K562 (cell line): ENCODE measurements at regions not wholly inside any gene's neighbourhood (a gene's known extent, or its start where the extent isn't known, plus 50 kb on each side); places are given as distances from the start of the nearest gene placed in this dataset.

Source experiments
- ATAC-seq: fragments of 200-7000 bp; cut with Tn5 transposase; 3 replicates; pipeline ENCODE4 v1.9.1; 2020; ENCODE audit warnings: moderate library complexity
- BruUV-seq: library from RNA; stranded (reverse); fragments of 400-500 nt; replicated peaks from 2 replicates; lab custom pipeline; 2021; lab: Mats Ljungman, UMichigan
- CTCF ChIA-PET: fragments of 300-600 bp; formaldehyde crosslinking; extraction: SDS; loops from one replicate; lab custom pipeline; 2021; ENCODE audit warnings: low intra/inter-chr PET ratio; lab: Yijun Ruan, JAX
- POLR2A ChIA-PET: fragments of 300-600, 350-650 bp; sonication (Branson Sonifier 250); formaldehyde crosslinking; extraction: SDS; loops from one replicate; lab custom pipeline; 2021; ENCODE audit warnings: antibody characterized with exemption, inconsistent platforms; lab: Yijun Ruan, JAX
- DNase-seq, 4 experiments: peaks; one replicate each; pipeline versions ENCODE4 v3.0.0 to v3.0.0-alpha.2; 2011 to 2018; ENCODE audit warnings: low spot score in 3 of 4, mixed read lengths in 3 of 4; ENCODE audit errors: extremely low read depth in 1 of 4
- FAIRE-seq: peaks from 2 replicates; lab custom pipeline; 2011; peaks lifted over from hg19 to GRCh38; lab: Jason Lieb, UNC
- H2AFZ ChIP-seq: 2 replicates; pipeline ENCODE4 v1.6.0; 2011; ENCODE audit warnings: low read depth, low read length, control low read depth, inconsistent platforms
- H3K27ac ChIP-seq: fragments of 200-600 bp; 3 replicates; pipeline ENCODE4 v1.8.0; 2011; ENCODE audit warnings: low read depth, mild to moderate bottlenecking, control low read depth, inconsistent platforms, low read length, moderate library complexity, mixed read lengths; ENCODE audit errors: extremely low read depth
- H3K27me3 ChIP-seq, 2 experiments: fragments of 300-600 bp in 1 of 2; 2 replicates in 1 of 2; 3 replicates in 1 of 2; pipeline versions ENCODE4 v1.6.0 to v1.8.0; 2011; ENCODE audit warnings: inconsistent platforms in 2 of 2, low read length in 2 of 2, mild to moderate bottlenecking in 1 of 2, mixed read lengths in 1 of 2, moderate library complexity in 1 of 2; ENCODE audit not compliant: control insufficient read depth in 2 of 2, insufficient read depth in 2 of 2
- H3K36me3 ChIP-seq: fragments of 300-600 bp; 3 replicates; pipeline ENCODE4 v1.8.0; 2011; ENCODE audit warnings: mild to moderate bottlenecking, low read length, inconsistent platforms; ENCODE audit not compliant: control insufficient read depth, insufficient read depth
- H3K4me1 ChIP-seq, 2 experiments: fragments of 200-600 bp in 1 of 2; replicated peaks in 1 of 2; 2 replicates in 1 of 2; 3 replicates in 1 of 2; pipeline versions ENCODE4 v1.5.1 to v1.8.0; 2011; ENCODE audit warnings: inconsistent platforms in 2 of 2, low read length in 2 of 2, mild to moderate bottlenecking in 1 of 2, mixed read lengths in 1 of 2, moderate library complexity in 1 of 2; ENCODE audit not compliant: control insufficient read depth in 2 of 2, insufficient read depth in 2 of 2
- H3K4me2 ChIP-seq: 2 replicates; pipeline ENCODE4 v1.6.1; 2011; ENCODE audit warnings: low read length, control low read depth, inconsistent platforms, mixed read lengths; ENCODE audit not compliant: insufficient read depth
- H3K4me3 ChIP-seq: fragments of 200-600 bp; sonication (generic), shearing (Covaris generic); 2 replicates; pipeline ENCODE4 v1.5.1; 2016; ENCODE audit warnings: control low read depth, inconsistent platforms
- H3K79me2 ChIP-seq: fragments of 200-600 bp; 3 replicates; pipeline ENCODE4 v1.8.0; 2011; ENCODE audit warnings: low read length, inconsistent platforms; ENCODE audit not compliant: control insufficient read depth, insufficient read depth
- H3K9ac ChIP-seq, 2 experiments: 2 replicates each; pipeline versions ENCODE4 v1.6.0 to v1.6.1; 2011; ENCODE audit warnings: low read depth in 2 of 2, low read length in 2 of 2, control low read depth in 1 of 2, inconsistent platforms in 1 of 2, mild to moderate bottlenecking in 1 of 2, mixed read lengths in 1 of 2; ENCODE audit not compliant: insufficient read depth in 1 of 2
- H3K9me1 ChIP-seq: one replicate; pipeline ENCODE4 v1.6.0; 2011; ENCODE audit warnings: inconsistent platforms, mild to moderate bottlenecking, low read length, moderate library complexity; ENCODE audit not compliant: control insufficient read depth, insufficient read depth
- H3K9me3 ChIP-seq: replicated peaks from 2 replicates; pipeline ENCODE4 v1.5.1; 2011; ENCODE audit warnings: low read depth, low read length, inconsistent platforms; ENCODE audit not compliant: control insufficient read depth, insufficient read depth
- H4K20me1 ChIP-seq: replicated peaks from 2 replicates; pipeline ENCODE4 v1.6.1; 2011; ENCODE audit warnings: low read length, inconsistent platforms, mixed read lengths; ENCODE audit not compliant: control insufficient read depth, insufficient read depth
- CREM ChIP-seq: IDR thresholded peaks from 2 replicates; pipeline ENCODE4 v1.6.1; 2014; ENCODE audit warnings: antibody characterized with exemption, low read depth
- CUX1 ChIP-seq: fragments of 200-800 bp; sonication (Bioruptor generic); IDR thresholded peaks from 2 replicates; pipeline ENCODE4 v1.6.1; 2016; ENCODE audit warnings: missing genetic modification characterization, missing compliant biosample characterization
- JUND ChIP-seq, 2 experiments: IDR thresholded peaks; 2 replicates in 1 of 2; 3 replicates in 1 of 2; pipeline ENCODE4 v1.6.1; 2011; ENCODE audit warnings: borderline replicate concordance in 2 of 2, low read depth in 2 of 2, low read length in 2 of 2, improper control_type of control experiment in 1 of 2, missing biosample characterization in 1 of 2, missing genetic modification characterization in 1 of 2, missing genetic modification reagents in 1 of 2
- PHF21A ChIP-seq: fragments of 450-650 bp; IDR thresholded peaks from 2 replicates; pipeline ENCODE4 v1.6.1; 2017; ENCODE audit warnings: low read depth, borderline replicate concordance
- ZNF316 ChIP-seq: fragments of 450-650 bp; IDR thresholded peaks from 2 replicates; pipeline ENCODE4 v1.6.1; 2016
- ZNF609 ChIP-seq: sonication (generic); formaldehyde crosslinking; IDR thresholded peaks from 2 replicates; pipeline ENCODE4 v1.8.1; 2023; ENCODE audit warnings: missing genetic modification reagents, mild to moderate bottlenecking, borderline replicate concordance
- ZNF785 ChIP-seq: fragments of 250-450 bp; sonication (Bioruptor Pico); IDR thresholded peaks from 2 replicates; pipeline ENCODE4 v1.4.0; 2020; ENCODE audit warnings: mild to moderate bottlenecking
- WGBS: fragments of 100-300 bp; shearing (Covaris generic); methylation state at CpG from one replicate; pipeline ENCODE4 v1.1.6; 2016; ENCODE audit warnings: low coverage, mixed read lengths; ENCODE audit not compliant: insufficient coverage; ENCODE audit errors: missing lambda C conversion rate; 5-methylcytosine and 5-hydroxymethylcytosine counted together
- in situ Hi-C: fragments of 300-500 bp; cut with MboI; formaldehyde crosslinking; loops from 4 replicates; pipeline ENCODE4 v1.15.0; 2018; ENCODE audit warnings: inconsistent platforms, mixed read lengths
- intact Hi-C: fragments of 100-400 bp; cut with micrococcal nuclease; formaldehyde crosslinking; loops from 2 replicates; pipeline ENCODE4 v1.14.2; 2022
- TF ChIP-seq, protein P1 (sequence below): fragments of 450-650 bp; conservative IDR thresholded peaks from 2 replicates; pipeline ENCODE4 v1.6.1; 2016; ENCODE audit warnings: missing genetic modification characterization, low read depth, mild to moderate bottlenecking, missing compliant biosample characterization, moderate library complexity

DNA sequence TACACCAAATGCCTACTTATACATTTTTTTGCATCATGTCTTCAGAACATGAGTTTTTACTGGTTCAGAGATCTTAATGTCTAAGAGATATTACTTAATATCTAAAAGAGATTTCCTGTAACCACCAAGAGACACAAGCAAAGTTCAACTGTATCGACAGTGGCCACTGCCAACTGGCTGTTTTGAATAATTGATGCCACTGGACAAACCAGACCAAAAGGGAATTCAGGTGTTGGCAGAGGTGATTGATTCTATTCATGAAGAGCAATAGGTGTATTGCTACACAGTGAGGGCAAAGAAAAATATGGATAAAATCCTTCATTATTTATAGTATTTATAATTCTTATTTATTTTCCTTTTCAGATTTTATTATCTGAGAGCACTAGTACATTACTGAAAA lies 58.5 kb upstream of the ANKRD17 start (continued):
- TF ChIP-seq ZNF609 (CRISPR knock-in tag), result no peak

DNA sequence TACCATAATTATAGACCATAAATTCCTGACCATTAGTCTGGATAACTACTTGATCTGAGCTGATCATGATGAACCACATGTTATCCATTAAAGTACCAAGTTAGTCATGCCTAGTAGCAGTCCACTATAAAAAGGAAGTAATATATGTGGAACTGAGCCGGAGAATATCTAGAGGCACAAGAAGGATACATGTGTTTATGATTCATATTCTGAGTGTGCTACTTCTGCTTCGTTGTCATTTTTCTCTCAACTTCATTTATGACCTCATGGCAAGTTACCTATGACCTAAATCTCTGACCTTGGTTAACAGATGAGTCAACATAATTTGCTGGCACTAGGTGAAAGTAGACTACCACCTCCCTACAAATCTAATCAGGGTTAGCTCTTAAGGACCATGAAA lies 56.5 kb upstream of the ANKRD17 start:
- CTCF ChIA-PET, result no interaction called here
- no TSS peak for BruUV-seq
- in situ Hi-C loops, result loop anchor here (10.0 to 25.0 kb wide), 2 partner anchors 340 to 822 kb away; no protein-coding TSS in a partner anchor
- H3K27ac ChIP-seq, result no peak overlapping the region
- intact Hi-C loops, result loop anchor here (10.0 kb wide), 1 partner anchor 130 kb away; no protein-coding TSS in a partner anchor
- H3K4me3 ChIP-seq, result no peak overlapping the region
- H3K9ac ChIP-seq, result no peak overlapping the region
- no peaks in the 10 kb centered on the region for H3K79me2 ChIP-seq
- no peak overlapping the region for H2AFZ ChIP-seq
- ATAC-seq (no peak), DNase-seq (no peak), FAIRE-seq (no peak)
- H3K27me3 ChIP-seq, result no peaks in the 10 kb centered on the region
- no peaks in the 10 kb centered on the region for H3K4me1 ChIP-seq
- WGBS, result 13% methylated on average over 2 of the region's 2 CpGs
- no peaks in the 10 kb centered on the region for H3K9me1 ChIP-seq
- H3K4me2 ChIP-seq, result no peak overlapping the region
- H3K9me3 ChIP-seq, result no peaks in the 10 kb centered on the region
- no peaks in the 10 kb centered on the region for H4K20me1 ChIP-seq
- POLR2A ChIA-PET, result no interaction called here
- H3K36me3 ChIP-seq, result no peaks in the 10 kb centered on the region
- no peak for TF ChIP-seq PHF21A
- peak; percentile 43 for TF ChIP-seq ZNF316
- 0 out of 2 replicates have a peak, but pooled peaks have one; percentile 18 for TF ChIP-seq CREM
- no peak for TF ChIP-seq ZNF785 (CRISPR knock-in tag)
- TF ChIP-seq, protein P1, sequence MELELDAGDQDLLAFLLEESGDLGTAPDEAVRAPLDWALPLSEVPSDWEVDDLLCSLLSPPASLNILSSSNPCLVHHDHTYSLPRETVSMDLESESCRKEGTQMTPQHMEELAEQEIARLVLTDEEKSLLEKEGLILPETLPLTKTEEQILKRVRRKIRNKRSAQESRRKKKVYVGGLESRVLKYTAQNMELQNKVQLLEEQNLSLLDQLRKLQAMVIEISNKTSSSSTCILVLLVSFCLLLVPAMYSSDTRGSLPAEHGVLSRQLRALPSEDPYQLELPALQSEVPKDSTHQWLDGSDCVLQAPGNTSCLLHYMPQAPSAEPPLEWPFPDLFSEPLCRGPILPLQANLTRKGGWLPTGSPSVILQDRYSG (tag), result no peak
- TF ChIP-seq CUX1 (CRISPR knock-in tag), result no peak
- no peak for TF ChIP-seq JUND (IDR thresholded peaks at IDR 0.05; ENCODE audit: borderline replicate concordance, low read depth, low read length)
- 0 out of 3 replicates have a peak, but pooled peaks have one; percentile 28 for TF ChIP-seq JUND (tag; IDR thresholded peaks at IDR 0.05; ENCODE audit: borderline replicate concordance, low read depth, low read length)
